HepG2 (cell line): ENCODE measurements at regions not wholly inside any gene's neighbourhood (a gene's known extent, or its start where the extent isn't known, plus 50 kb on each side); places are given as distances from the start of the nearest gene placed in this dataset.

Source experiments
- ATAC-seq: fragments of 200-7000 bp; cut with Tn5 transposase; 3 replicates; pipeline ENCODE4 v1.9.1; 2020; ENCODE audit warnings: mild to moderate bottlenecking, moderate library complexity
- BruUV-seq: library from RNA; stranded (reverse); fragments of 400-500 nt; replicated peaks from 2 replicates; lab custom pipeline; 2021; lab: Mats Ljungman, UMichigan
- CTCF ChIA-PET: fragments of 300-600 bp; formaldehyde crosslinking; extraction: SDS; loops from one replicate; lab custom pipeline; 2021; ENCODE audit warnings: low total read pairs, inconsistent platforms, low intra/inter-chr PET ratio; lab: Yijun Ruan, JAX
- POLR2A ChIA-PET: fragments of 350-600 bp; sonication (Branson Sonifier 250); formaldehyde crosslinking; loops from one replicate; lab custom pipeline; 2020; ENCODE audit warnings: antibody characterized with exemption, inconsistent platforms; lab: Yijun Ruan, JAX
- DNase-seq: peaks from one replicate; pipeline ENCODE4 v3.0.0-alpha.2; 2015; ENCODE audit warnings: low spot score
- FAIRE-seq: peaks from 3 replicates; lab custom pipeline; 2011; peaks lifted over from hg19 to GRCh38; lab: Jason Lieb, UNC
- H2AFZ ChIP-seq: one replicate; pipeline ENCODE4 v1.6.1; 2011; ENCODE audit warnings: low read length, inconsistent platforms
- H3K27ac ChIP-seq: fragments of 300-600 bp; 3 replicates; pipeline ENCODE4 v1.8.0; 2011; ENCODE audit warnings: mixed run types, mild to moderate bottlenecking, mixed read lengths, low read length, inconsistent platforms; ENCODE audit not compliant: insufficient read depth; ENCODE audit errors: extremely low read length
- H3K27me3 ChIP-seq, 2 experiments: fragments of 200-600 bp in 1 of 2; 2 replicates in 1 of 2; 3 replicates in 1 of 2; pipeline versions ENCODE4 v1.6.0 to v1.8.0; 2011; ENCODE audit warnings: low read length in 2 of 2, mild to moderate bottlenecking in 2 of 2, moderate library complexity in 2 of 2, inconsistent platforms in 1 of 2; ENCODE audit not compliant: insufficient read depth in 2 of 2, control insufficient read depth in 1 of 2
- H3K36me3 ChIP-seq, 2 experiments: fragments of 200-600 bp in 1 of 2; replicated peaks in 1 of 2; 2 replicates in 1 of 2; 3 replicates in 1 of 2; pipeline versions ENCODE4 v1.5.1 to v1.8.0; 2011; ENCODE audit warnings: low read length in 2 of 2, inconsistent platforms in 1 of 2; ENCODE audit not compliant: insufficient read depth in 2 of 2, control insufficient read depth in 1 of 2
- H3K4me1 ChIP-seq: 2 replicates; pipeline ENCODE4 v1.5.1; 2012; ENCODE audit warnings: low read length, inconsistent platforms; ENCODE audit not compliant: insufficient read depth
- H3K4me2 ChIP-seq: 2 replicates; pipeline ENCODE4 v1.6.0; 2011; ENCODE audit warnings: low read depth, low read length, inconsistent platforms
- H3K4me3 ChIP-seq, 3 experiments: fragments of 200-600 bp in 1 of 3; sonication (generic), shearing (Covaris generic) in 1 of 3; replicated peaks in 1 of 3; 2 replicates each; pipeline ENCODE4 v1.5.1; 2011 to 2016; ENCODE audit warnings: low read length in 3 of 3, inconsistent platforms in 2 of 3, low read depth in 2 of 3, mild to moderate bottlenecking in 2 of 3, control low read depth in 1 of 3, mixed read lengths in 1 of 3; ENCODE audit not compliant: insufficient read depth in 1 of 3
- H3K79me2 ChIP-seq: one replicate; pipeline ENCODE4 v1.6.1; 2011; ENCODE audit warnings: low read length, inconsistent platforms; ENCODE audit not compliant: insufficient read depth
- H3K9ac ChIP-seq: 2 replicates; pipeline ENCODE4 v1.6.0; 2011; ENCODE audit warnings: mild to moderate bottlenecking, low read depth, low read length, inconsistent platforms; ENCODE audit not compliant: insufficient read depth
- H3K9me3 ChIP-seq: 2 replicates; pipeline ENCODE4 v1.5.1; 2012; ENCODE audit warnings: mild to moderate bottlenecking, low read length
- H4K20me1 ChIP-seq: 2 replicates; pipeline ENCODE4 v1.6.0; 2011; ENCODE audit warnings: inconsistent platforms, mild to moderate bottlenecking, low read length, moderate library complexity; ENCODE audit not compliant: insufficient read depth
- ATF7 ChIP-seq, 2 experiments: fragments of 450-650 bp in 1 of 2; sonication (generic) in 1 of 2; formaldehyde crosslinking in 1 of 2; IDR thresholded peaks; 2 replicates each; pipeline versions ENCODE4 v1.4.0 to v1.6.1; 2016 to 2020; ENCODE audit warnings: antibody characterized with exemption in 1 of 2, mild to moderate bottlenecking in 1 of 2, missing genetic modification reagents in 1 of 2
- GTF3A ChIP-seq: sonication (generic); formaldehyde crosslinking; conservative IDR thresholded peaks from 2 replicates; pipeline ENCODE4 v1.4.0; 2020; ENCODE audit warnings: mild to moderate bottlenecking, missing genetic modification reagents
- KDM1A ChIP-seq: IDR thresholded peaks from 2 replicates; pipeline ENCODE4 v1.6.1; 2016; ENCODE audit warnings: missing compliant biosample characterization
- NCOA5 ChIP-seq: sonication (generic); formaldehyde crosslinking; IDR thresholded peaks from 2 replicates; pipeline ENCODE4 v1.4.0; 2020; ENCODE audit warnings: missing genetic modification reagents
- ZBTB2 ChIP-seq: sonication (generic); formaldehyde crosslinking; IDR thresholded peaks from 2 replicates; pipeline ENCODE4 v1.8.0; 2022; ENCODE audit warnings: low read depth, missing genetic modification reagents
- ZBTB7B ChIP-seq: sonication (generic); formaldehyde crosslinking; IDR thresholded peaks from 2 replicates; pipeline ENCODE4 v1.4.0; 2020; ENCODE audit warnings: missing genetic modification reagents
- ZNF160 ChIP-seq: sonication (generic); formaldehyde crosslinking; IDR thresholded peaks from 2 replicates; pipeline ENCODE4 v1.8.0; 2022; ENCODE audit warnings: mild to moderate bottlenecking, inconsistent platforms, missing genetic modification reagents
- ZNF446 ChIP-seq: sonication (generic); formaldehyde crosslinking; IDR thresholded peaks from 2 replicates; pipeline ENCODE4 v1.5.0; 2020; ENCODE audit warnings: mild to moderate bottlenecking, missing genetic modification reagents
- ZNF678 ChIP-seq: sonication (generic); formaldehyde crosslinking; IDR thresholded peaks from 2 replicates; pipeline ENCODE4 v1.4.0; 2020; ENCODE audit warnings: mild to moderate bottlenecking, missing genetic modification reagents
- WGBS: methylation state at CpG from one replicate; pipeline ENCODE4 v1.1.6; 2017; ENCODE audit warnings: low lambda C conversion rate; 5-methylcytosine and 5-hydroxymethylcytosine counted together
- in situ Hi-C: cut with HindIII; loops from 2 replicates; pipeline ENCODE4 v1.10.0; 2017; ENCODE audit warnings: low pct_unique_long_range_greater_than_20kb; ENCODE audit not compliant: extremely low pct_ligation_motif_present
- intact Hi-C: fragments of 100-400 bp; cut with micrococcal nuclease; formaldehyde crosslinking; loops from one replicate; pipeline ENCODE4 v1.10.0; 2022; ENCODE audit not compliant: unreplicated experiment

- Histone ChIP-seq H3K9ac (no peak overlapping the region), H3K4me3 (no peak overlapping the region), H3K4me2 (no peak overlapping the region), H3K27me3 (no peaks in the 10 kb centered on the region), H3K36me3 (no peaks in the 10 kb centered on the region), H3K9me3 (no peaks in the 10 kb centered on the region), H3K79me2 (no peaks in the 10 kb centered on the region), H2AFZ (no peak overlapping the region)
- ATAC-seq (no peak), DNase-seq (no peak), FAIRE-seq (no peak)
- CTCF ChIA-PET = no interaction called here
- POLR2A ChIA-PET = no interaction called here
- BruUV-seq = no TSS peak
- intact Hi-C loops (no loop called here), in situ Hi-C loops (no loop called here)
- WGBS = 34% methylated on average over 3 of the region's 3 CpGs
- no peak for TF ChIP-seq KDM1A (CRISPR knock-in tag)
- TF ChIP-seq, all 625 proteins: peak for 0
- no peaks in the 10 kb centered on the region for H3K4me1 ChIP-seq
- no peaks in the 10 kb centered on the region for H4K20me1 ChIP-seq
- no peak overlapping the region for H3K27ac ChIP-seq
Observed at GRCh38 chr2:199196686-199197085, 261.1 kb downstream of the SATB2 start.

- no peaks in the 10 kb centered on the region for H3K9me3 ChIP-seq
- H3K79me2 ChIP-seq = no peaks in the 10 kb centered on the region
- no peak overlapping the region for H3K9ac ChIP-seq
- TF ChIP-seq ZNF678 (CRISPR knock-in tag) (no peak), ZBTB7B (no peak), ZNF446 (no peak), ZBTB2 (no peak), GTF3A (CRISPR knock-in tag) (no peak), NCOA5 (CRISPR knock-in tag) (no peak), ATF7 (IDR thresholded peaks at IDR 0.05) (peak; percentile 56; the same call in 1 of the 2 replicates), ATF7 (CRISPR knock-in tag; IDR thresholded peaks at IDR 0.05) (no peak), ZNF160 (CRISPR knock-in tag) (no peak)
- no peaks in the 10 kb centered on the region for H3K36me3 ChIP-seq
- no peak for DNase-seq
- H3K4me3 ChIP-seq = no peak overlapping the region
- H4K20me1 ChIP-seq = no peaks in the 10 kb centered on the region
- no peaks in the 10 kb centered on the region for H3K27me3 ChIP-seq
- intact Hi-C loops = no loop called here
- H3K4me2 ChIP-seq = no peak overlapping the region
- POLR2A ChIA-PET = no interaction called here
- 24% methylated on average over 6 of the region's 6 CpGs for WGBS
- FAIRE-seq = no peak
- no peak for ATAC-seq
- BruUV-seq = no TSS peak
- H2AFZ ChIP-seq = no peak overlapping the region
- in situ Hi-C loops = no loop called here
- CTCF ChIA-PET = no interaction called here
- H3K4me1 ChIP-seq = no peaks in the 10 kb centered on the region
- no peak overlapping the region for H3K27ac ChIP-seq
Observed at GRCh38 chr2:199195927-199196502, 261.7 kb downstream of the SATB2 start.
